Retinal pigment epithelial cell (primary cell): ENCODE measurements at regions not wholly inside any gene's neighbourhood (a gene's known extent, or its start where the extent isn't known, plus 50 kb on each side); places are given as distances from the start of the nearest gene placed in this dataset.

Source experiments
- DNase-seq: peaks from one replicate; pipeline ENCODE4 v3.0.0-alpha.2; 2010; ENCODE audit warnings: low read depth
- H3K4me3 ChIP-seq: 2 replicates; pipeline ENCODE4 v1.5.1; 2011; ENCODE audit warnings: mild to moderate bottlenecking, low read length, control low read depth, moderate library complexity
- CTCF ChIP-seq: conservative IDR thresholded peaks from 2 replicates; pipeline ENCODE4 v1.5.1; 2011; ENCODE audit warnings: low read depth, low read length, control low read depth, inconsistent platforms

GRCh38 chr9:86754581-86755560 lies 192.4 kb downstream of the GAS1 start:
- DNase-seq = no peak
- H3K4me3 ChIP-seq = no peak overlapping the region

GRCh38 chr9:86753836-86754235 lies 193.5 kb downstream of the GAS1 start:
- no peak overlapping the region for H3K4me3 ChIP-seq
- TF ChIP-seq CTCF = no peak
- DNase-seq = no peak

More at GRCh38 chr9:86754581-86755560, 192.4 kb downstream of the GAS1 start:
- TF ChIP-seq CTCF = no peak

GRCh38 chr9:86752733-86753132 lies 194.6 kb downstream of the GAS1 start:
- no peak for DNase-seq
- H3K4me3 ChIP-seq = no peak overlapping the region
- TF ChIP-seq CTCF = no peak

GRCh38 chr9:86751956-86752355 lies 195.3 kb downstream of the GAS1 start:
- no peak overlapping the region for H3K4me3 ChIP-seq
- TF ChIP-seq CTCF = no peak
- no peak for DNase-seq

- H3K4me3 ChIP-seq = no peak overlapping the region
- no peak for TF ChIP-seq CTCF
- DNase-seq = no peak
Observed at GRCh38 chr9:86751207-86751606, 196.1 kb downstream of the GAS1 start.

- no peak overlapping the region for H3K4me3 ChIP-seq
- peak; percentile 79 for DNase-seq
- TF ChIP-seq CTCF = no peak
Observed at GRCh38 chr9:86749894-86750255, 197.4 kb downstream of the GAS1 start.

- no peak overlapping the region for H3K4me3 ChIP-seq
- no peak for TF ChIP-seq CTCF
- DNase-seq = no peak
Observed at GRCh38 chr9:86749161-86749893, 198.0 kb downstream of the GAS1 start.
